Lung (tissue), 11 donors: ENCODE measurements at regions not wholly inside any gene's neighbourhood (a gene's known extent, or its start where the extent isn't known, plus 50 kb on each side); places are given as distances from the start of the nearest gene placed in this dataset.

Experiments used
- ATAC-seq: fragments of 200-7000 bp; cut with Tn5 transposase; one replicate; pipeline ENCODE4 v1.9.1; 2020; ENCODE audit warnings: moderate number of reproducible peaks; ENCODE audit not compliant: insufficient read depth, low FRiP score
- DNase-seq, 3 donors: peaks; one replicate each; pipeline ENCODE4 v3.0.0-alpha.2; 2013 to 2017
- H3K27ac ChIP-seq, 2 donors: one replicate each; pipeline ENCODE4 v1.5.1; 2013; ENCODE audit warnings: mild to moderate bottlenecking in 2 of 2, moderate library complexity in 2 of 2, control low read depth in 1 of 2, inconsistent platforms in 1 of 2, low read depth in 1 of 2, low read length in 1 of 2
- H3K27me3 ChIP-seq, 3 donors: one replicate each; pipeline ENCODE4 v1.5.1; 2013; ENCODE audit warnings: low read length in 2 of 3; ENCODE audit not compliant: control insufficient read depth in 3 of 3, insufficient read depth in 3 of 3
- H3K36me3 ChIP-seq, 4 donors: one replicate each; pipeline ENCODE4 v1.5.1; 2013; ENCODE audit warnings: low read length in 4 of 4, mild to moderate bottlenecking in 1 of 4, moderate library complexity in 1 of 4; ENCODE audit not compliant: control insufficient read depth in 4 of 4, insufficient read depth in 4 of 4
- H3K4me1 ChIP-seq, 5 donors: one replicate each; pipeline ENCODE4 v1.5.1; 2013; ENCODE audit warnings: low read length in 5 of 5, mild to moderate bottlenecking in 2 of 5, moderate library complexity in 1 of 5; ENCODE audit not compliant: control insufficient read depth in 5 of 5, insufficient read depth in 5 of 5
- H3K4me3 ChIP-seq: one replicate; pipeline ENCODE4 v1.5.1; 2013; ENCODE audit warnings: mild to moderate bottlenecking, control low read depth, moderate library complexity
- H3K9ac ChIP-seq, 2 donors: one replicate each; pipeline ENCODE4 v1.5.1; 2013; ENCODE audit warnings: low read length in 2 of 2, control low read depth in 1 of 2; ENCODE audit not compliant: insufficient read depth in 1 of 2
- H3K9me3 ChIP-seq, 4 donors: one replicate each; pipeline ENCODE4 v1.5.1; 2013; ENCODE audit warnings: low read length in 3 of 4, mild to moderate bottlenecking in 1 of 4, moderate library complexity in 1 of 4; ENCODE audit not compliant: control insufficient read depth in 4 of 4, insufficient read depth in 3 of 4
- WGBS, 2 donors: extraction: QIAGEN DNeasy Blood & Tissue Kit; methylation state at CpG; one replicate each; pipeline ENCODE4 v1.1.7; 2013; 5-methylcytosine and 5-hydroxymethylcytosine counted together
- TF ChIP-seq, protein P1 (sequence below): IDR thresholded peaks from 2 replicates; pipeline ENCODE4 v1.5.1; 2012; ENCODE audit warnings: mild to moderate bottlenecking; ENCODE audit errors: control extremely low read depth, extremely low read depth
- donor health status: control.
- donor health status: control.
- donor health status: Bipolar disorder and iron deficiency.
- donor health status: healthy.
- donor health status: DM: yes; HTN: yes; CAD: no.

DNA sequence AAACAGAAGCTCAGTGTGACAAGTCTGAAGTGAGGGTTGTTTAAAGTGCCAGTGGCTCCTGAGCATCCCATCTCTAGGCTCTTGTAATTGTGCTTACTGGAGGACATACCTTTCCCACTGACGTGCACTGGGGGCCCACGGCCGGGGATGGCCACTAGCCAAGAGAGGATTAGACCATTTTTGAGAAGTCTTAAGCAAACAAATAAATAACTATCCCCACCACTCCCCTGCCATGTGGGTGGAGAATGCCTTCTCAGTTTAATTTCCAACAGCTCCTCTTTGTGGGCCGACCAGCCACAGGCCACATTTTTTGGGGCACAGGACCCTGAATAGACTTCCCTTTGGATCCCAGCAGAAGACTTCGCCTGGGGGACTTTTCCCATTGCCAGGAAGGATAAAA lies 125.0 kb upstream of the MSX1 start:
- peaks cover 0 to 4% (median 0%) of the 10 kb centered on the region in 4 donors for H3K9me3 ChIP-seq
- ATAC-seq (no peak), DNase-seq (no peak)
- H3K4me3 ChIP-seq, result no peak overlapping the region
- peaks cover 0 to 7% (median 0%) of the 10 kb centered on the region in 5 donors for H3K4me1 ChIP-seq
- TF ChIP-seq, protein P1, sequence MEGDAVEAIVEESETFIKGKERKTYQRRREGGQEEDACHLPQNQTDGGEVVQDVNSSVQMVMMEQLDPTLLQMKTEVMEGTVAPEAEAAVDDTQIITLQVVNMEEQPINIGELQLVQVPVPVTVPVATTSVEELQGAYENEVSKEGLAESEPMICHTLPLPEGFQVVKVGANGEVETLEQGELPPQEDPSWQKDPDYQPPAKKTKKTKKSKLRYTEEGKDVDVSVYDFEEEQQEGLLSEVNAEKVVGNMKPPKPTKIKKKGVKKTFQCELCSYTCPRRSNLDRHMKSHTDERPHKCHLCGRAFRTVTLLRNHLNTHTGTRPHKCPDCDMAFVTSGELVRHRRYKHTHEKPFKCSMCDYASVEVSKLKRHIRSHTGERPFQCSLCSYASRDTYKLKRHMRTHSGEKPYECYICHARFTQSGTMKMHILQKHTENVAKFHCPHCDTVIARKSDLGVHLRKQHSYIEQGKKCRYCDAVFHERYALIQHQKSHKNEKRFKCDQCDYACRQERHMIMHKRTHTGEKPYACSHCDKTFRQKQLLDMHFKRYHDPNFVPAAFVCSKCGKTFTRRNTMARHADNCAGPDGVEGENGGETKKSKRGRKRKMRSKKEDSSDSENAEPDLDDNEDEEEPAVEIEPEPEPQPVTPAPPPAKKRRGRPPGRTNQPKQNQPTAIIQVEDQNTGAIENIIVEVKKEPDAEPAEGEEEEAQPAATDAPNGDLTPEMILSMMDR, result no peak
- no peak overlapping the region for H3K9ac ChIP-seq
- no peak overlapping the region for H3K27ac ChIP-seq
- 74 to 75% methylated on average over 5 of the region's 5 CpGs for WGBS, 2 donors
- H3K36me3 ChIP-seq, result no peaks in the 10 kb centered on the region
- H3K27me3 ChIP-seq, result no peaks in the 10 kb centered on the region

GRCh38 chr4:4733663-4734062 lies 125.8 kb upstream of the MSX1 start:
- peaks cover 0 to 7% (median 0%) of the 10 kb centered on the region in 5 donors for H3K4me1 ChIP-seq
- H3K4me3 ChIP-seq, result no peak overlapping the region
- no peaks in the 10 kb centered on the region for H3K27me3 ChIP-seq
- 92 to 94% methylated on average over 3 of the region's 3 CpGs for WGBS, 2 donors
- H3K27ac ChIP-seq, result no peak overlapping the region
- TF ChIP-seq, protein P1, result no peak
- H3K9me3 ChIP-seq, result peaks cover 0 to 4% (median 0%) of the 10 kb centered on the region in 4 donors
- no peaks in the 10 kb centered on the region for H3K36me3 ChIP-seq
- no peak overlapping the region for H3K9ac ChIP-seq
- DNase-seq (no peak), ATAC-seq (no peak)

GRCh38 chr4:4730249-4730648 lies 129.2 kb upstream of the MSX1 start:
- Histone ChIP-seq H3K27me3 (no peaks in the 10 kb centered on the region), H3K36me3 (no peaks in the 10 kb centered on the region), H3K4me1 (peaks cover 0 to 3% (median 0%) of the 10 kb centered on the region in 5 donors), H3K4me3 (no peak overlapping the region), H3K9ac (no peak overlapping the region), H3K9me3 (peaks cover 0 to 18% (median 7%) of the 10 kb centered on the region in 4 donors), H3K27ac (no peak overlapping the region)
- ATAC-seq (no peak), DNase-seq (peak in 2 of 3 donors; percentile 40 to 61)
- TF ChIP-seq, protein P1, result no peak
- 83 to 94% methylated on average over 11 of the region's 11 CpGs for WGBS, 2 donors

GRCh38 chr4:4729206-4729605 lies 130.3 kb upstream of the MSX1 start:
- no peak overlapping the region for H3K9ac ChIP-seq
- 88 to 90% methylated on average over 7 of the region's 7 CpGs for WGBS, 2 donors
- H3K9me3 ChIP-seq, result peaks cover 0 to 22% (median 7%) of the 10 kb centered on the region in 4 donors
- no peak overlapping the region for H3K4me3 ChIP-seq
- no peak for ATAC-seq
- DNase-seq, result no peak
- TF ChIP-seq, protein P1, result no peak
- no peaks in the 10 kb centered on the region for H3K27me3 ChIP-seq
- peaks cover 0 to 3% (median 0%) of the 10 kb centered on the region in 5 donors for H3K4me1 ChIP-seq
- no peak overlapping the region for H3K27ac ChIP-seq
- no peaks in the 10 kb centered on the region for H3K36me3 ChIP-seq
